GM23248 (cell line): ENCODE measurements at regions not wholly inside any gene's neighbourhood (a gene's known extent, or its start where the extent isn't known, plus 50 kb on each side); places are given as distances from the start of the nearest gene placed in this dataset.

Experiments used
- DNase-seq: peaks from one replicate; pipeline ENCODE4 v3.0.0-alpha.2; 2015
- H2AFZ ChIP-seq: fragments of 200-600 bp; sonication (generic); 2 replicates; pipeline ENCODE4 v1.6.1; 2016; ENCODE audit warnings: antibody characterized with exemption
- H3F3A ChIP-seq: fragments of 200-600 bp; sonication (generic); 2 replicates; pipeline ENCODE4 v1.6.1; 2016; ENCODE audit warnings: mild to moderate bottlenecking, antibody characterized with exemption, mixed run types; ENCODE audit not compliant: insufficient read depth
- H3K27ac ChIP-seq: fragments of 200-600 bp; sonication (generic); 2 replicates; pipeline ENCODE4 v1.5.1; 2016; ENCODE audit warnings: mild to moderate bottlenecking
- H3K27me3 ChIP-seq: fragments of 200-600 bp; sonication (generic); replicated peaks from 2 replicates; pipeline ENCODE4 v1.6.1; 2016; ENCODE audit warnings: mild to moderate bottlenecking; ENCODE audit not compliant: insufficient read depth
- H3K36me3 ChIP-seq: fragments of 200-600 bp; sonication (generic); 2 replicates; pipeline ENCODE4 v1.6.1; 2016; ENCODE audit warnings: low read depth, mild to moderate bottlenecking
- H3K4me1 ChIP-seq: fragments of 200-600 bp; sonication (generic); 2 replicates; pipeline ENCODE4 v1.6.1; 2016; ENCODE audit warnings: mild to moderate bottlenecking; ENCODE audit not compliant: insufficient read depth
- H3K4me2 ChIP-seq: fragments of 200-600 bp; sonication (generic); one replicate; pipeline ENCODE4 v1.6.1; 2016; ENCODE audit warnings: mild to moderate bottlenecking; ENCODE audit not compliant: unreplicated experiment
- H3K4me3 ChIP-seq: fragments of 200-600 bp; sonication (generic); 2 replicates; pipeline ENCODE4 v1.5.1; 2016; ENCODE audit warnings: mild to moderate bottlenecking
- H3K79me2 ChIP-seq: fragments of 200-600 bp; sonication (generic); 2 replicates; pipeline ENCODE4 v1.6.1; 2016; ENCODE audit warnings: mild to moderate bottlenecking; ENCODE audit not compliant: insufficient read depth
- H3K9ac ChIP-seq: fragments of 200-600 bp; sonication (generic); 2 replicates; pipeline ENCODE4 v1.6.1; 2016; ENCODE audit warnings: mild to moderate bottlenecking
- H3K9me2 ChIP-seq: fragments of 200-600 bp; sonication (generic); 2 replicates; pipeline ENCODE4 v1.6.1; 2016; ENCODE audit warnings: mixed run types, mild to moderate bottlenecking, moderate library complexity; ENCODE audit not compliant: insufficient read depth
- H3K9me3 ChIP-seq: fragments of 200-600 bp; sonication (generic); one replicate; pipeline ENCODE4 v1.6.1; 2017; ENCODE audit warnings: low read depth
- H4K20me1 ChIP-seq: fragments of 200-600 bp; sonication (generic); 2 replicates; pipeline ENCODE4 v1.6.0; 2016; ENCODE audit not compliant: insufficient read depth
- EZH2 ChIP-seq: fragments of 200-600 bp; sonication (generic); IDR thresholded peaks from 2 replicates; pipeline ENCODE4 v1.6.1; 2018; ENCODE audit warnings: antibody characterized with exemption, mild to moderate bottlenecking; ENCODE audit not compliant: insufficient read depth, poor library complexity, severe bottlenecking
- EZH2phosphoT487 ChIP-seq: fragments of 200-600 bp; sonication (generic); IDR thresholded peaks from 2 replicates; pipeline ENCODE4 v1.6.1; 2018; ENCODE audit warnings: antibody characterized with exemption, moderate library complexity, mild to moderate bottlenecking, low read depth; ENCODE audit not compliant: insufficient read depth
- WGBS, 2 experiments: methylation state at CpG; one replicate each; pipeline ENCODE4 v1.1.6; 2015 to 2017; ENCODE audit warnings: low lambda C conversion rate in 2 of 2, low coverage in 1 of 2; ENCODE audit errors: missing lambda C conversion rate in 2 of 2; 5-methylcytosine and 5-hydroxymethylcytosine counted together
- in situ Hi-C: fragments of 300-500 bp; cut with MboI; formaldehyde crosslinking; loops from 2 replicates; pipeline ENCODE4 v1.15.0; 2020

DNA sequence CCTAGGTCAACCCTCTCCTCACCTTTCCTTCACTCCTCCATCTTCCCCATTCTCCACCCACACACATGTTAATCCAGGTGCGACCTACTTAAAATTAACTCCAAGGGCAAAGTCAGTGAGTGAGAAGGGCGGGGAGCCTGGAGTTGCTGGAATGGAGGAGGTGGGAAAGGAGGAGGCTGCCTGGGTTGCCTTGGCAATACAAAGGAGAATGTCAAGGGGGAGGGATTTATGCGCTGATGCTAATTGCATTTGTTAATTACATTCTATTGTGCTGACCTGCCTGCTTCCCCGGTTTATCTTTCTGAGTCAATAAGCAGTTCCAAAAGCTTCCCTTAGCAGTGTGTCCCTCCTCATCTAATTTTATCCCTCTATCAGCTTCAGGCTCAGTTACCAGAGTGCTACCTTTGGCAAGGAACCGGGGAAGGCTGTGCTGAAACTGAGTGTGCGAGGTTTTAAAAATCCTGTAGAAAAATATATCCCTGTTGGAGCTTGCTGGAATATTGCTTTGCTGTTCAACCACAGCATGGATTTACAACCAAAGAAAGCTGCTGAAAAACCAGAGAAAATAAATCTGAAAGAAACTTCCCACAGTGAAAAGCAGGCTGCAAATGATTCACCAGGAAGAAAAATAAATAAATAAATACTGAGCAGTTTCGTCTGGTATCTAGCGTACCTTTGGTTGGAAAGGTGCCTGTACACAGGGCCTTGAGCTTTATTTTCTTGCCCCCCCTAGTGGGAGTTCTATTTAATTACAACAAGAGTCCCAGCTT lies 113.2 kb upstream of the DGKB start:
- TF ChIP-seq EZH2phosphoT487 (no peak), EZH2 (no peak)
- WGBS, 2 experiments = 42% methylated on average over 8 of the region's 8 CpGs
- Histone ChIP-seq H3K4me2 (no peak overlapping the region), H3K4me3 (0 out of 2 replicates have a peak overlapping the region, but pooled peaks have one; percentile 31), H2AFZ (0 out of 2 replicates have a peak overlapping the region, but pooled peaks have one; percentile 10), H3K27me3 (no peaks in the 10 kb centered on the region), H3K9ac (no peak overlapping the region), H3K27ac (no peak overlapping the region), H3K36me3 (no peaks in the 10 kb centered on the region), H3F3A (no peaks in the 10 kb centered on the region), H3K9me2 (no peaks in the 10 kb centered on the region), H4K20me1 (no peaks in the 10 kb centered on the region), H3K9me3 (no peaks in the 10 kb centered on the region), H3K4me1 (no peaks in the 10 kb centered on the region), H3K79me2 (no peaks in the 10 kb centered on the region)
- in situ Hi-C loops = loop anchor here (10.0 kb wide), 1 partner anchor 291 kb away; no protein-coding TSS in a partner anchor
- peak; percentile 75 for DNase-seq

- Histone ChIP-seq H3K27me3 (no peaks in the 10 kb centered on the region), H3K27ac (no peak overlapping the region), H3K9me3 (no peaks in the 10 kb centered on the region), H3K79me2 (no peaks in the 10 kb centered on the region), H4K20me1 (no peaks in the 10 kb centered on the region), H3K9ac (no peak overlapping the region), H3K9me2 (no peaks in the 10 kb centered on the region), H3K4me3 (no peak overlapping the region), H3K4me2 (no peak overlapping the region), H3K36me3 (no peaks in the 10 kb centered on the region), H3K4me1 (no peaks in the 10 kb centered on the region), H3F3A (no peaks in the 10 kb centered on the region), H2AFZ (no peak overlapping the region)
- in situ Hi-C loops = loop anchor here (10.0 kb wide), 1 partner anchor 287 kb away; no protein-coding TSS in a partner anchor
- TF ChIP-seq EZH2phosphoT487 = no peak
- TF ChIP-seq EZH2 = no peak
- 12 to 18% methylated on average over 4 of the region's 4 CpGs for whole genome bisulfite sequencing, 2 experiments
- no peak for DNase-seq
These were observed 109.6 kb upstream of the DGKB start for GRCh38 chr7:15012135-15012534.

- H3K79me2 ChIP-seq = no peaks in the 10 kb centered on the region
- no peaks in the 10 kb centered on the region for H3K9me3 ChIP-seq
- no peak overlapping the region for H3K4me3 ChIP-seq
- WGBS, 2 experiments = 71 to 77% methylated on average over 3 of the region's 3 CpGs
- TF ChIP-seq EZH2phosphoT487 (no peak), EZH2 (no peak)
- no peak overlapping the region for H3K27ac ChIP-seq
- H3K4me2 ChIP-seq = no peak overlapping the region
- no peaks in the 10 kb centered on the region for H4K20me1 ChIP-seq
- no peak overlapping the region for H3K9ac ChIP-seq
- H3K27me3 ChIP-seq = no peaks in the 10 kb centered on the region
- no peaks in the 10 kb centered on the region for H3F3A ChIP-seq
- no peak for DNase-seq
- H3K4me1 ChIP-seq = no peaks in the 10 kb centered on the region
- no peak overlapping the region for H2AFZ ChIP-seq
- no peaks in the 10 kb centered on the region for H3K9me2 ChIP-seq
- in situ Hi-C loops = loop anchor here (10.0 kb wide), 1 partner anchor 286 kb away; no protein-coding TSS in a partner anchor
- H3K36me3 ChIP-seq = no peaks in the 10 kb centered on the region
These were observed 108.7 kb upstream of the DGKB start for GRCh38 chr7:15011289-15011688.

- H2AFZ ChIP-seq = no peak overlapping the region
- no peaks in the 10 kb centered on the region for H3K36me3 ChIP-seq
- 91 to 92% methylated on average over 5 of the region's 5 CpGs for WGBS, 2 experiments
- no peak for DNase-seq
- H3K4me1 ChIP-seq = no peaks in the 10 kb centered on the region
- TF ChIP-seq EZH2 = no peak
- no peak for TF ChIP-seq EZH2phosphoT487
- H3K79me2 ChIP-seq = no peaks in the 10 kb centered on the region
- no peaks in the 10 kb centered on the region for H3K9me3 ChIP-seq
- no peak overlapping the region for H3K27ac ChIP-seq
- H3K9me2 ChIP-seq = no peaks in the 10 kb centered on the region
- no peak overlapping the region for H3K4me2 ChIP-seq
- no peaks in the 10 kb centered on the region for H3F3A ChIP-seq
- no peak overlapping the region for H3K9ac ChIP-seq
- H3K27me3 ChIP-seq = no peaks in the 10 kb centered on the region
- H3K4me3 ChIP-seq = no peak overlapping the region
- in situ Hi-C loops = no loop called here
- no peaks in the 10 kb centered on the region for H4K20me1 ChIP-seq
These were observed 105.0 kb upstream of the DGKB start for GRCh38 chr7:15007507-15007906.
